BLaER1 treated with 17β-estradiol and CSF1 and Interleukin-3, amounts not matched to agents 10 nM and 100 nM (cell line): ENCODE measurements at regions not wholly inside any gene's neighbourhood (a gene's known extent, or its start where the extent isn't known, plus 50 kb on each side); places are given as distances from the start of the nearest gene placed in this dataset.

Experiments
- H3K27ac ChIP-seq, 11 experiments: shearing (Covaris generic); formaldehyde crosslinking; 2 replicates each; pipeline ENCODE4 v1.8.1; 2022
- H3K27me3 ChIP-seq, 11 experiments: shearing (Covaris generic); formaldehyde crosslinking; 2 replicates each; pipeline ENCODE4 v1.8.1; 2022
- H3K36me3 ChIP-seq, 11 experiments: shearing (Covaris generic); formaldehyde crosslinking; 2 replicates each; pipeline ENCODE4 v1.8.1; 2022
- H3K4me1 ChIP-seq, 10 experiments: shearing (Covaris generic); formaldehyde crosslinking; 2 replicates each; pipeline ENCODE4 v1.8.1; 2022
- H3K4me2 ChIP-seq, 11 experiments: shearing (Covaris generic); formaldehyde crosslinking; 2 replicates each; pipeline ENCODE4 v1.8.1; 2022
- H3K4me3 ChIP-seq, 10 experiments: shearing (Covaris generic); formaldehyde crosslinking; 2 replicates each; pipeline ENCODE4 v1.8.1; 2022
- H3K9ac ChIP-seq, 11 experiments: shearing (Covaris generic); formaldehyde crosslinking; 2 replicates each; pipeline ENCODE4 v1.8.1; 2022
- H3K9me3 ChIP-seq, 11 experiments: shearing (Covaris generic); formaldehyde crosslinking; replicated peaks in 1 of 11; 2 replicates each; pipeline ENCODE4 v1.8.1; 2022
- H4K20me1 ChIP-seq, 11 experiments: shearing (Covaris generic); formaldehyde crosslinking; 2 replicates each; pipeline ENCODE4 v1.8.1; 2022
- Cebpa-rat ChIP-seq, 11 experiments: shearing (Covaris generic); IDR thresholded peaks; 2 replicates each; pipeline ENCODE4 v1.8.1; 2022

DNA sequence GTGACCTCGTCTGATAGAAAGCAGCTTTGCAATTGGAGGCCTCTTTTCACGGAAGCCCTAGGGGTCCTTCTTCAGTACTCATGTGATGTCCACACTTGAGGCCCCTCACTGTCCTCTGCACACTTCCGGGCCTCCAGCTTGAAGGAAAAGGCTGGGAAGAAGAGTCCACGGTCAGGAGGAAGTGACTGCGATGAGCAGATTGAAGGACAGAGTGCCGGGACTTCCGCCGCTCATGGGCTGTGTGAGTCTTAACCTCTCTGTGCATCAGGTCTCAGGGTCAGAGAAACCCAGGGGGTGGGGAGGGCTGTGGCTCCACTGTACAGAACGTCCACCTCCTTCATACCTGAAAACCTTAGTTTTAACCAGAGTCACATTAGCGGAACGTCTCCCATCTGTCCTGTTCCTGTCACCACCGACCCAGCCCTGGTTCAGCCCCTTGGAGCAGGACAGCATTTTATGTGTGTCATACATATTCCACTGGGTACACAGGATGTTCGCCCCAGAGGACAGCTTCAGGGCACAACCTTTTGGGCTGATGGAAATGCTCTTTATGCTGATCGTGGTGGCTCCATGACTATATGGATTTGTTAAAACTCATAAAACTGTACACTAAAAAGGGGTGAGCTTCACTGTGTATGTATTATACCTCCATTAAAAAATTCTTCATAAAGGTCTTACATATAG is 51.0 kb upstream of the SORCS2 start:
- H3K9me3 ChIP-seq, result no peaks in the 10 kb centered on the region
- H3K4me1 ChIP-seq, result peaks cover 0 to 5% (median 0%) of the 10 kb centered on the region in 10 experiments; a peak in 3 of 20 replicates
- H3K36me3 ChIP-seq, result no peaks in the 10 kb centered on the region
- H3K27ac ChIP-seq, result no peak overlapping the region
- H4K20me1 ChIP-seq, result peaks cover 0 to 13% (median 0%) of the 10 kb centered on the region in 11 experiments; a peak in 2 of 22 replicates
- H3K4me3 ChIP-seq, result no peak overlapping the region
- no peak overlapping the region for H3K4me2 ChIP-seq
- no peaks in the 10 kb centered on the region for H3K27me3 ChIP-seq
- no peak for TF ChIP-seq Cebpa-rat (IDR thresholded peaks at IDR 0.05)
- H3K9ac ChIP-seq, result no peak overlapping the region

DNA sequence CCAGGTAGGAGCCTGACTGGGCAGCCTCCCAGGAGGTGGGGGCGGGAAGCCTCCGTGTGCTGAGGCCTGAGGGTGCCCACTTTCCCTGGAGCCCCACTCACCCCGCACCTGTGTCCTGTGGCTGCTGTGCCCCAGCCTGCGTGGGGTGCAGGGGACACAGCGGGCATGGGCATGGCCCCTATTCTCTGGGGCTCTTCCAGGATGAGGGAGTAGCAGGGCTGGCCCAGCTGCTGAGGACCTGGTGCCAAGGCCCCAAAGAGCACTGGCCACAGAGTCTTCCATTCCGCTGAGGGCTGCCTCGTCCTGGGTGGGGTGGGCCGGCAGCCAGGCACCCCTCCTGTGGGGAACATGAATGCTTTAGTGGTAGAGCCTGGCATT is 51.7 kb upstream of the SORCS2 start:
- no peak for TF ChIP-seq Cebpa-rat (IDR thresholded peaks at IDR 0.05)
- H3K4me3 ChIP-seq, result no peak overlapping the region
- H3K4me1 ChIP-seq, result peaks cover under 1 to 10% (median 2%) of the 10 kb centered on the region in 10 experiments; a peak in 17 of 20 replicates

DNA sequence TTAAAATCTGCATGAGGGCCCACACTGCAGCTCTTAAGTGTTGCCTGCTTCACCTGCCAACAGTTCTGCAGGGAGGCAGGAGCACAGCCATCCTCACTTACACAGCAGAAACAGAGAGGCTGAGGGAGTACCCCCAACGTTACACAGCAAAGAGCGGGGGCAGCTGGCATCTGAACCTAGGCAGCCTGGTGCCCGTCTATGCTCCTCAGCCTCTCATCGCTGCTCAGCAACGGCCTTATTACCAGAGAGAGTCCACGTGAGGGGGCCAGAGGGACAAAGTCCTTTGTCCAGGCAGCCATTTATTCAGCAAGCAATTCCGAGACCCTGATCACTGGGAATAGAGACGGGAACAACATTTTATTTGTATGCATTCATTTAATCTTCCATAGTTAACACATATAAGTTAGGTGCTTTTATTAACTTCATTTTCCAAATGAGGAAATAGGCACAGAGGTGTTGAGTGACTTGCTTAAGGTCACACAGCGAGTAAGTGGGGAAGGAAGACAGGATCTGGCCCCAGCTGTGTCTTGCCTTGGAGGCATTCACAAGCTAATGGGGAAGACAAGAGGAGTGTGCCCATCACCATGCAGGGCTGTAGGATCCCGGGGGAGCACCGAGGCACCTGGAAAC is 52.2 kb upstream of the SORCS2 start:
- no peaks in the 10 kb centered on the region for H3K36me3 ChIP-seq
- no peak overlapping the region for H3K4me2 ChIP-seq
- no peak overlapping the region for H3K27ac ChIP-seq
- peaks cover 0 to 13% (median 0%) of the 10 kb centered on the region in 11 experiments; a peak in 2 of 22 replicates for H4K20me1 ChIP-seq
- no peak overlapping the region for H3K9ac ChIP-seq
- no peak for TF ChIP-seq Cebpa-rat (IDR thresholded peaks at IDR 0.05)
- H3K4me3 ChIP-seq, result no peak overlapping the region
- H3K27me3 ChIP-seq, result no peaks in the 10 kb centered on the region
- no peaks in the 10 kb centered on the region for H3K9me3 ChIP-seq
- peaks cover 5 to 15% (median 7%) of the 10 kb centered on the region in 10 experiments for H3K4me1 ChIP-seq

More for the DNA sequence above, 51.7 kb upstream of the SORCS2 start:
- Histone ChIP-seq H3K27ac (no peak overlapping the region), H3K27me3 (no peaks in the 10 kb centered on the region), H3K9me3 (no peaks in the 10 kb centered on the region), H3K4me2 (no peak overlapping the region), H3K9ac (no peak overlapping the region), H3K36me3 (no peaks in the 10 kb centered on the region), H4K20me1 (peaks cover 0 to 13% (median 0%) of the 10 kb centered on the region in 11 experiments; a peak in 2 of 22 replicates)

DNA sequence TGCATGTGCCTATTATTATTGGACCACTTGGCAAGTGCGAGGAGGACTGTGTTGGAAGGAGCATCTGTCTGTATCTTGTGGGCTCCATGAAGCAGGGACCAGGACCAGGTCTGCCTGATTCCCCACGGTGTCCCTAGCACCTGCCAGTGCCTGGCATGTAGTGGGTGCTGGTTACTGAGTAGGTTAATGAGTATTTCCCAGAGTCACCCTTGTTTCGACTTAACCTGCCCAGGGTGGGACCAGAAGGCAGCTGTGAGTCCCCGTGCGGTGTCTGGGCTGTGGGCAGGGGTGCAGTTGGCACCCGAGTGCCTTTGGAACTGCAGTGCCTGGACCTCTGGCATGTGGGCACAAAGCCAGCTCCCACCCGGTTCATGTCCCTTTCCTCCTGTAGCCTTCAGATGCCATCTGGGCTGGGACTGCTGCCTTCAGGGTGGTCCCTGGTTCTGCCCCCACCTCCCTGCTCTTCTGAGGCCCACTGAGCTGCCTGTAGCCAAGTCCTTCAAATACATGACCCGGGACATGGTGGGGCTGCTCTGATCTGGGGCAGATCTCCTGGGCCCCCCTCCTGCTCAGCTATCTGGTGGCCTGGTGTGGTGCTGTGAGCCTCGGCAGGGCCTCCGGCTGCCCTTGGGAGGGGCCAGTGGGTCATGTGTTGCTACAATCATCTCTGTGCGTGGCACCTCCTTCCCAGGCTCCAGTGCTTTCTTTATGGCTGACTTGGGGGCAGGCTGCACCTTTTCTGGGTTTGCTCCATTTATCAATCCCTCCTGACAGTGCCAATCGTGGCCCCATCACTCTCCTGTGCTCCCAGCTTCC is 53.0 kb upstream of the SORCS2 start:
- no peak overlapping the region for H3K9ac ChIP-seq
- no peak for TF ChIP-seq Cebpa-rat (IDR thresholded peaks at IDR 0.05)
- no peak overlapping the region for H3K4me3 ChIP-seq
- no peak overlapping the region for H3K27ac ChIP-seq
- peaks cover 0 to 13% (median 0%) of the 10 kb centered on the region in 11 experiments; a peak in 3 of 22 replicates for H4K20me1 ChIP-seq
- no peaks in the 10 kb centered on the region for H3K9me3 ChIP-seq
- H3K4me2 ChIP-seq, result no peak overlapping the region
- H3K27me3 ChIP-seq, result no peaks in the 10 kb centered on the region
- H3K36me3 ChIP-seq, result no peaks in the 10 kb centered on the region
- H3K4me1 ChIP-seq, result peaks cover 13 to 23% (median 15%) of the 10 kb centered on the region in 10 experiments

DNA sequence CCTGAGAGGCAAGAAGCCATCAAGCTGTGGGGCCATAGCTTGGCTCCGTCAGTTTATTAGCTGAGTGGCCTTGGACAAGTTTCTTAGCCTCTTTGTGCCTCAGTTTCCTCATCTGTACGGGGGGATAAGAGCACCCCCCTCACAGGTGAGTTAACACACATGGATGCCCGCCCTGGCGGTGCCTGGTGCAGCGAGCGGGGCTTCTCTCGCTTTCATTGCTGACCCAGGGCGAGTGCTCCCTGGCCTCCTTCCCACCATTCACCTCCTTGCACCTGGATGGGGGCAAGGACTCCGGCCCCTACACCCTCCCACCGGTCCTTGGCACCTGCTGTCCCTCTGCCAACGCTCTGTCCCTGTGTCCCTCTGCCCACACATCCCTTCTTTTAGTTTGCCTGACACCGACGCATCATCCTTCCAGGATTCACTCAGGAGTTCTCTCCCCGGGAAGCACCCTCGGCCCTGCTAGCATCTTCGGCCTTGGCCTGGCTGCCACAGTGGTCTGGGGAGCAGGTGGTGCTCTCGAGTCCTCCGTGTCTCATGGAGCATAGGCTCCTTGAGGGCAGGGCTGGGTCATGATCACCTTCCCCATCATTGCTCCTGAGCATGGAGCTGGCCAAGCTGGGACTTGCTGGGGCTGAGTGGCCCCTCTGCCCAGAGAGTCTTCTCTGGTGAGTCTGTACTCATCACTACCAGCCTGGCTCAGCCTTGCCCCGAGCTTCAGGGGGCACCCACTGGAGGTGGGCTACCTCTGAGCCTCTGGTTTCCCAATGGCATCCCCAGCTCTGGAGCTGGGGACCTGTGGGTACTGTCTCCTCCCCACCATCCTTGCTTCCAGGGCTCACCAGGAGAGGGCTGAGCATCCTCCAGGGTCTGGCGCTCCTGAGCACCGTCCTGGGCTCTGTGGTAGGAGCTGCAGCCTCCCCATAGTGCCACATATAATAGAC is 53.8 kb upstream of the SORCS2 start:
- H3K4me2 ChIP-seq, result no peak overlapping the region
- no peak overlapping the region for H3K4me3 ChIP-seq
- H3K9ac ChIP-seq, result no peak overlapping the region
- H3K27me3 ChIP-seq, result no peaks in the 10 kb centered on the region
- peaks cover 15 to 24% (median 17%) of the 10 kb centered on the region in 10 experiments for H3K4me1 ChIP-seq
- H4K20me1 ChIP-seq, result peaks cover 0 to 13% (median 0%) of the 10 kb centered on the region in 11 experiments; a peak in 3 of 22 replicates
- no peak overlapping the region for H3K27ac ChIP-seq
- no peaks in the 10 kb centered on the region for H3K36me3 ChIP-seq
- H3K9me3 ChIP-seq, result no peaks in the 10 kb centered on the region
- no peak for TF ChIP-seq Cebpa-rat (IDR thresholded peaks at IDR 0.05)

DNA sequence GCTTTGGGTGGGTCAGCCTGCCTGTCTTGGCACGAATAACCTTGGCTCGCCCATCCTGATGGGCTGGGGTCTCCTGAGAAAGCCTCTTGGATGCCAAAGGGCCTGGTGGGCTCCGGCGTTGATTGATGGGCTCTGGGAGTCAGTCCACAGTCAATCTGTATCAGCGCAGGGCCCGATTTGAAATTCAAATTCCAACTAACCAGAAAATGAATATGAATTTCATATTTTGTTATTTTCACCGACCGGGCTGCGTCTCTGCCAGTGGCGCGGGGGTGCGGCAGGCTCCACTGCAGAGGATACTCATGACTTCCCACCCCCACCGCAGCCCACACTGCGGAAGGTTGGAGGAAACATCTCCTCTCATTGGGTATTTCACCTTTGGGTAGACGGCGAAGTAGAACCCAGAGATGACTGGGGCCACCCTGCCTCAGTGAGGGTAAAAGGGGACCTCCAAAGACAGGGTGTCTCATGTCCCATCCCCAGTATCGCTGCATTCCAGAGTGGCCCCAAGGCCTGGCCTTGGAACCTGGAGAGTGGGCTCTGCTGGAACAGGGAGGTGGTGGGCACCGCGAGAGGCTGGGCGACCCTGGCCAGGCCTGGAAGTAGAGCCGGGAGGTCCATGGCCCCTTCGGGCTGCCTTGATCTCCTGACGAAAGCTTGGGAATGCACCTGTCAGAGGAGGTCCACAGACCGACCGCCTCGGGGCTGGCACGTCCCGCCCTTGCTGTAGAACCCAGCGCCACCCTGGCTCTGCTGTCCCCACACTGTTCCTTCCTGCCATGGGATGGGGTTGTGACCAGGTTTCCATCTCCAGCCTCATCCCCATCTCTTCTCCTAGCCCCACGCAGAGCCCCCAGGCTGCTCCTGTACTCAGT is 54.8 kb upstream of the SORCS2 start:
- H3K4me2 ChIP-seq, result no peak overlapping the region
- peaks cover 0 to 9% (median 6%) of the 10 kb centered on the region in 11 experiments; a peak in 12 of 22 replicates for H3K9me3 ChIP-seq
- no peak overlapping the region for H3K9ac ChIP-seq
- H3K27me3 ChIP-seq, result no peaks in the 10 kb centered on the region
- no peak for TF ChIP-seq Cebpa-rat (IDR thresholded peaks at IDR 0.05)
- H3K4me3 ChIP-seq, result no peak overlapping the region
- peaks cover 15 to 24% (median 17%) of the 10 kb centered on the region in 10 experiments for H3K4me1 ChIP-seq
- no peaks in the 10 kb centered on the region for H3K36me3 ChIP-seq
- no peak overlapping the region for H3K27ac ChIP-seq
- H4K20me1 ChIP-seq, result peaks cover 0 to 13% (median 0%) of the 10 kb centered on the region in 11 experiments; a peak in 3 of 22 replicates

DNA sequence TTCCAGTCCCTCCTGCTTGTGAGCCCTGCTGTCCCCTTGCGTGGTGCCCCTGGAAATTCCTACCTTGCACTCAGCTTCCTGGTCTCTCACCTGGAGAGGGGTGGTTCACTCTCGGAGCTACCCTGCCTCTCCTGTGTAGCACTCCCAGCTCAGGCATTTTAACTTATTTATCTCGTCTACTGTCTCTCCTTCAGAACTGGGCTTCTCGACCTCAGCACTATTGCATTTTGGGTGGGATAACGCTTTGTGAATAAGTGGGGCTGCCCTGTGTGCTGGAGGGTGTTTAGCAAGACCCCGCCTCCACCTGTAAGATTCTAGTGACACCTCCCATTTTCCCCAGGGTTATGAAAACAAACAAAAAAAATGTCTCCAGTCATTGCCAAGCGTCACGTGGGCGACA is 56.0 kb upstream of the SORCS2 start:
- H3K27ac ChIP-seq, result no peak overlapping the region

More for the DNA sequence above, 56.0 kb upstream of the SORCS2 start:
- H3K4me3 ChIP-seq, result no peak overlapping the region
- H3K27me3 ChIP-seq, result no peaks in the 10 kb centered on the region
- peaks cover 15 to 24% (median 17%) of the 10 kb centered on the region in 10 experiments for H3K4me1 ChIP-seq
- H3K9ac ChIP-seq, result no peak overlapping the region
- no peaks in the 10 kb centered on the region for H3K36me3 ChIP-seq
- H3K4me2 ChIP-seq, result no peak overlapping the region
- H4K20me1 ChIP-seq, result peaks cover 0 to 13% (median 0%) of the 10 kb centered on the region in 11 experiments; a peak in 3 of 22 replicates
- TF ChIP-seq Cebpa-rat (IDR thresholded peaks at IDR 0.05), result no peak
- peaks cover 0 to 10% (median 7%) of the 10 kb centered on the region in 11 experiments; a peak in 12 of 22 replicates for H3K9me3 ChIP-seq
